Transverse colon (tissue), 4 donors: ENCODE measurements at regions not wholly inside any gene's neighbourhood (a gene's known extent, or its start where the extent isn't known, plus 50 kb on each side); places are given as distances from the start of the nearest gene placed in this dataset.

Experiments
- CTCF ChIP-seq, 5 experiments: fragments of 200-600 bp in 3 of 5; fragments of 450-650 bp in 2 of 5; sonication (generic) in 3 of 5; IDR thresholded peaks; 1 replicate in 2 of 5; 2 replicates in 3 of 5; pipeline ENCODE4 v1.5.1; 2016 to 2017; ENCODE audit warnings: antibody characterized with exemption in 5 of 5, inconsistent platforms in 3 of 5, mild to moderate bottlenecking in 2 of 5, moderate library complexity in 1 of 5
- EP300 ChIP-seq: sonication (generic); formaldehyde crosslinking; IDR thresholded peaks from one replicate; pipeline ENCODE4 v1.6.1; 2017; ENCODE audit warnings: antibody characterized with exemption, low read depth
- POLR2A ChIP-seq: fragments of 450-650 bp; IDR thresholded peaks from one replicate; pipeline ENCODE4 v1.6.1; 2016; ENCODE audit warnings: antibody characterized with exemption, mild to moderate bottlenecking, moderate library complexity
- POLR2AphosphoS5 ChIP-seq, 3 donors: sonication (generic); formaldehyde crosslinking; IDR thresholded peaks; one replicate each; pipeline ENCODE4 v1.6.1; 2016; ENCODE audit warnings: antibody characterized with exemption in 3 of 3

- TF ChIP-seq CTCF (IDR thresholded peaks at IDR 0.05) (no peak), EP300 (no peak), POLR2AphosphoS5 (IDR thresholded peaks at IDR 0.05) (no peak), POLR2A (no peak)
Measured at GRCh38 chrX:551306-551705, 79.3 kb upstream of the SHOX start.
